ENCODE measurements at regions not wholly inside any gene's neighbourhood (a gene's known extent, or its start where the extent isn't known, plus 50 kb on each side); places are given as distances from the start of the nearest gene placed in this dataset.

DNA sequence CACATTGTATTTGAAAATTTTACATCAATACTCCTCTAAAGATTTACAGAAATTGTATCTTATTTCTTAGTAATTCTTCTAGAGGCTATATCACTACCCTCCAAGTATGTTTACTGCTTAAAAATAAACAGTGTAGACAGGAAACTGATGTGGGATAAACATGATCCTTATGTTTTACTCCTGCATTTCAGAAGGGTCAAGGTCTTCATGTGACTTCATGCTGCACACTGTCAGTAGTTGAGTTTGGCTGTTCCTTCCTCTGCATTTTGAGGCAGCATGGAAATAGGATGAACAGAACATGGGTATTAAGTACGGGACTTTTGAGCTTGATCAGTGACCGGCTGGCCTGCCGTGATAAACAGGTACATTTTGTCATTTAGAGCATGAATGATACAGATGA lies 179.2 kb upstream of the FERMT1 start:
- no peak overlapping the region for H3K27ac Mint-ChIP-seq
- H3K4me1 Mint-ChIP-seq (ENCODE audit: low read depth) = no peaks in the 10 kb centered on the region
- H3K36me3 Mint-ChIP-seq (ENCODE audit: low read depth) = no peaks in the 10 kb centered on the region
- no peaks in the 10 kb centered on the region for H3K27me3 Mint-ChIP-seq (ENCODE audit: insufficient read depth)
- DNase-seq = no peak
- TF ChIP-seq, protein P1, sequence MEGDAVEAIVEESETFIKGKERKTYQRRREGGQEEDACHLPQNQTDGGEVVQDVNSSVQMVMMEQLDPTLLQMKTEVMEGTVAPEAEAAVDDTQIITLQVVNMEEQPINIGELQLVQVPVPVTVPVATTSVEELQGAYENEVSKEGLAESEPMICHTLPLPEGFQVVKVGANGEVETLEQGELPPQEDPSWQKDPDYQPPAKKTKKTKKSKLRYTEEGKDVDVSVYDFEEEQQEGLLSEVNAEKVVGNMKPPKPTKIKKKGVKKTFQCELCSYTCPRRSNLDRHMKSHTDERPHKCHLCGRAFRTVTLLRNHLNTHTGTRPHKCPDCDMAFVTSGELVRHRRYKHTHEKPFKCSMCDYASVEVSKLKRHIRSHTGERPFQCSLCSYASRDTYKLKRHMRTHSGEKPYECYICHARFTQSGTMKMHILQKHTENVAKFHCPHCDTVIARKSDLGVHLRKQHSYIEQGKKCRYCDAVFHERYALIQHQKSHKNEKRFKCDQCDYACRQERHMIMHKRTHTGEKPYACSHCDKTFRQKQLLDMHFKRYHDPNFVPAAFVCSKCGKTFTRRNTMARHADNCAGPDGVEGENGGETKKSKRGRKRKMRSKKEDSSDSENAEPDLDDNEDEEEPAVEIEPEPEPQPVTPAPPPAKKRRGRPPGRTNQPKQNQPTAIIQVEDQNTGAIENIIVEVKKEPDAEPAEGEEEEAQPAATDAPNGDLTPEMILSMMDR (IDR thresholded peaks at IDR 0.05) = no peak
- H3K4me3 Mint-ChIP-seq = no peak overlapping the region
- peaks cover 80% of the 10 kb centered on the region for H3K9me3 Mint-ChIP-seq

DNA sequence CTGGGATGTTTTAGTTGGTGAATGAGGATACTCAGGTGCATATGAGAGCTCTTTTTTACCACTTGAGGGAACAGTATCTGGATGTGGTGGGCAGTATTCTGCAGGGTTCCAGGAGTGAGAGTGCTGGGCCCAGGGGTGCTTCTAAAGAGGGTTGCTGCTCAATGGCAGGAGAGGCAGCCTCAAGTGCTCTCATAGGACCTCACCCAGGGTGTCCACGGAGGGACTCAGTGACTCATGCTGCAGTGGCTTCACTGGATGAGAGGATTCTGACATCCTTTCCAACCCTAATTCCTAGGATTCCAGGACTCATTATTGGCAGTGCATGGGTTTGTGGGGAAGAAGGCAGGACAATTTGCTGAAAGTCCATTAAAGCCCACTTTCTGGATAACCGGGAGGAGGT lies 176.6 kb upstream of the FERMT1 start:
- H3K36me3 Mint-ChIP-seq (ENCODE audit: low read depth) = no peaks in the 10 kb centered on the region
- DNase-seq = no peak
- no peaks in the 10 kb centered on the region for H3K27me3 Mint-ChIP-seq (ENCODE audit: insufficient read depth)
- H3K4me1 Mint-ChIP-seq (ENCODE audit: low read depth) = no peaks in the 10 kb centered on the region
- peaks cover 81% of the 10 kb centered on the region for H3K9me3 Mint-ChIP-seq
- no peak overlapping the region for H3K27ac Mint-ChIP-seq
- TF ChIP-seq, protein P1 (IDR thresholded peaks at IDR 0.05) = no peak
- H3K4me3 Mint-ChIP-seq = no peak overlapping the region

GRCh38 chr20:6298049-6298448 lies 175.2 kb upstream of the FERMT1 start:
- H3K27ac Mint-ChIP-seq = no peak overlapping the region
- no peaks in the 10 kb centered on the region for H3K27me3 Mint-ChIP-seq (ENCODE audit: insufficient read depth)
- peaks cover 75% of the 10 kb centered on the region for H3K9me3 Mint-ChIP-seq
- H3K4me3 Mint-ChIP-seq = no peak overlapping the region
- DNase-seq = no peak
- TF ChIP-seq, protein P1 (IDR thresholded peaks at IDR 0.05) = no peak
- no peaks in the 10 kb centered on the region for H3K36me3 Mint-ChIP-seq (ENCODE audit: low read depth)
- no peaks in the 10 kb centered on the region for H3K4me1 Mint-ChIP-seq (ENCODE audit: low read depth)

- Mint-ChIP-seq H3K27me3 (ENCODE audit: insufficient read depth) (no peaks in the 10 kb centered on the region), H3K27ac (no peak overlapping the region), H3K4me1 (ENCODE audit: low read depth) (no peaks in the 10 kb centered on the region), H3K36me3 (ENCODE audit: low read depth) (no peaks in the 10 kb centered on the region), H3K4me3 (no peak overlapping the region), H3K9me3 (peaks cover 69% of the 10 kb centered on the region)
- TF ChIP-seq, protein P1 (IDR thresholded peaks at IDR 0.05) = no peak
- DNase-seq = no peak
These were observed 173.0 kb upstream of the FERMT1 start for GRCh38 chr20:6295867-6296256.

DNA sequence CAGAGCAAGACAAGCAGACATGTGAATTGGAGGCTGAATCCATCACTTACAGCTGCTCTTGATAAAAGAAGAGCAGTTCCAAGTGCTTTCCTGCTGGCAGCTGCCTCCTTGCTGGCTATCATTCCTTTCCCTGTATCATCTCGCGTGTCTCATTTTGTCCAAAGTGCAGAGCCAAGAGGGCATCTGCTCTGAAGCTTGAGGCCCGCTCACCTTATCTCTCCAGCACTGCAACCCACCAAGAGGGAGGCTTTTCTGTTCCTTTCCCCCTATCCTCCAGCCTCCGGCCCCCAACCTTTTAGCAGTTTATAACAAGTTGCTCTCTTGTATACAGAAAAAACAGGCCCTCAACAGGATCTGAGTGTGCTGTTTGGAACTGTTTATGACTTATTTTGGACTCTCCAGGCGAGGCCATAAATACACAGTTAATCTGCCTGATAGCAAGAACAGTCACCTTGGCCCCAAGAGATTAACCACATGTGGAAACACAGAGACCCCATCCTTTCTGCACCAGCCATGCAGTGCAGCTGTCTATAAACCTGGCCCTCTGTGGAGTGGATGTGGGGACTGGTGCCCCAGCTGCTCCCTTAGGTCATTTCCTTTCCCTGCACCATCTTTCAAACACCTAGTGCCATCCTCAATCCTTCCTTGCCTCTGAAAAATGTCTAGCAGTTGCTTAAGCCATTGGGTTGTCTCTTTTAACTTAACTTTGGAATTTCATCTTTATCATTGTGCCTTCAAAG lies 172.5 kb upstream of the FERMT1 start:
- Mint-ChIP-seq H3K9me3 (peaks cover 74% of the 10 kb centered on the region), H3K4me1 (ENCODE audit: low read depth) (no peaks in the 10 kb centered on the region), H3K27ac (no peak overlapping the region), H3K4me3 (no peak overlapping the region), H3K36me3 (ENCODE audit: low read depth) (no peaks in the 10 kb centered on the region), H3K27me3 (ENCODE audit: insufficient read depth) (no peaks in the 10 kb centered on the region)
- TF ChIP-seq, protein P1 (IDR thresholded peaks at IDR 0.05) = no peak
- DNase-seq = no peak

Measured in HFFc6 (cell line).